Gastrocnemius medialis (tissue), 4 donors: ENCODE measurements at regions not wholly inside any gene's neighbourhood (a gene's known extent, or its start where the extent isn't known, plus 50 kb on each side); places are given as distances from the start of the nearest gene placed in this dataset.

Experiments used
- ATAC-seq, 2 donors: fragments of 150-250 bp; one replicate each; pipeline ENCODE4 v1.9.1; 2016
- DNase-seq, 2 donors: peaks; one replicate each; pipeline ENCODE4 v3.0.0-alpha.2; 2019
- H3K27ac ChIP-seq, 4 donors: fragments of 200-600 bp; sonication (generic); 1 replicate in 1 of 4; 2 replicates in 3 of 4; pipeline ENCODE4 v1.5.1; 2016 to 2018; ENCODE audit warnings: mild to moderate bottlenecking in 2 of 4, moderate library complexity in 1 of 4
- H3K27me3 ChIP-seq, 3 donors: fragments of 200-600 bp; sonication (generic) in 2 of 3; 1 replicate in 1 of 3; 2 replicates in 2 of 3; pipeline versions ENCODE4 v1.5.1 to v1.6.0; 2016 to 2019; ENCODE audit warnings: mild to moderate bottlenecking in 1 of 3, moderate library complexity in 1 of 3
- H3K36me3 ChIP-seq, 2 donors: fragments of 200-600 bp; sonication (generic) in 1 of 2; one replicate each; pipeline ENCODE4 v1.5.1; 2017 to 2018
- H3K4me1 ChIP-seq, 2 donors: fragments of 200-600 bp; sonication (generic) in 1 of 2; one replicate each; pipeline ENCODE4 v1.5.1; 2016 to 2017; ENCODE audit warnings: mild to moderate bottlenecking in 2 of 2
- H3K4me3 ChIP-seq, 4 donors: fragments of 200-600 bp; sonication (generic) in 3 of 4; 1 replicate in 1 of 4; 2 replicates in 3 of 4; pipeline ENCODE4 v1.5.1; 2016 to 2019; ENCODE audit warnings: mild to moderate bottlenecking in 2 of 4
- H3K9me3 ChIP-seq, 3 donors: fragments of 200-600 bp; sonication (generic) in 2 of 3; 1 replicate in 1 of 3; 2 replicates in 2 of 3; pipeline ENCODE4 v1.5.1; 2016 to 2019
- POLR2A ChIP-seq, 2 donors: fragments of 450-650 bp; IDR thresholded peaks; one replicate each; pipeline ENCODE4 v1.6.1; 2017; ENCODE audit warnings: antibody characterized with exemption in 2 of 2, mild to moderate bottlenecking in 2 of 2, moderate library complexity in 2 of 2
- in situ Hi-C, 4 donors: fragments of 200-750 bp; cut with MboI; loops; one replicate each; pipeline versions ENCODE4 v1.15.0 to v1.8.0; 2017; ENCODE audit warnings: low sequenced_read_pairs in 4 of 4
- intact Hi-C: fragments of 100-400 bp; cut with DNase I; formaldehyde crosslinking; loops from one replicate; pipeline ENCODE4 v1.15.1; 2023; ENCODE audit warnings: low total_unique reads
- TF ChIP-seq, protein P1 (sequence below), 5 experiments: fragments of 450-650 bp in 3 of 5; fragments of 200-600 bp in 2 of 5; sonication (generic) in 2 of 5; IDR thresholded peaks in 4 of 5; conservative IDR thresholded peaks in 1 of 5; 1 replicate in 4 of 5; 2 replicates in 1 of 5; pipeline ENCODE4 v1.5.1; 2016 to 2019; ENCODE audit warnings: antibody characterized with exemption in 5 of 5, mild to moderate bottlenecking in 3 of 5, moderate library complexity in 3 of 5

DNA sequence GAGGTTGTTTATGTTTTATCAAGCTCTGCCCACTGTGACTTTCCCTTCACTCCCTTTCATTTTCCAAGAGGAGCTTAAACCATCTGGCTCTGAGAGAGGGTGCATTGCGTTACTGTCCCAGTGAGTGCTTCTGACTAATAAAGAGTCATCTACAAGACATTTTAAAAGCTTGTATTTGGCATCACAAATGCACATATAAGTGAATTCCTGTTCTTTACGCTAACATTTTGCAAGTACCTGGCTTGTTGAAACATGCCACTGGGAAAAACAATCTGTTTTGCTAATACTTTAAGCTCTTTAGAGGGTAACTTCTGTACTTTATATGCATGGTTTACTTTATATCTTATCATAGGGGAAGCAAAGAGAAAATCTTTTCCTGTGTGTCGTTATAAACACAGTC lies 534.6 kb upstream of the POM121L12 start:
- TF ChIP-seq POLR2A (IDR thresholded peaks at IDR 0.05) = no peak
- TF ChIP-seq, protein P1, sequence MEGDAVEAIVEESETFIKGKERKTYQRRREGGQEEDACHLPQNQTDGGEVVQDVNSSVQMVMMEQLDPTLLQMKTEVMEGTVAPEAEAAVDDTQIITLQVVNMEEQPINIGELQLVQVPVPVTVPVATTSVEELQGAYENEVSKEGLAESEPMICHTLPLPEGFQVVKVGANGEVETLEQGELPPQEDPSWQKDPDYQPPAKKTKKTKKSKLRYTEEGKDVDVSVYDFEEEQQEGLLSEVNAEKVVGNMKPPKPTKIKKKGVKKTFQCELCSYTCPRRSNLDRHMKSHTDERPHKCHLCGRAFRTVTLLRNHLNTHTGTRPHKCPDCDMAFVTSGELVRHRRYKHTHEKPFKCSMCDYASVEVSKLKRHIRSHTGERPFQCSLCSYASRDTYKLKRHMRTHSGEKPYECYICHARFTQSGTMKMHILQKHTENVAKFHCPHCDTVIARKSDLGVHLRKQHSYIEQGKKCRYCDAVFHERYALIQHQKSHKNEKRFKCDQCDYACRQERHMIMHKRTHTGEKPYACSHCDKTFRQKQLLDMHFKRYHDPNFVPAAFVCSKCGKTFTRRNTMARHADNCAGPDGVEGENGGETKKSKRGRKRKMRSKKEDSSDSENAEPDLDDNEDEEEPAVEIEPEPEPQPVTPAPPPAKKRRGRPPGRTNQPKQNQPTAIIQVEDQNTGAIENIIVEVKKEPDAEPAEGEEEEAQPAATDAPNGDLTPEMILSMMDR (IDR thresholded peaks at IDR 0.05 in 4 of 5, conservative IDR thresholded peaks at IDR 0.05 in 1 of 5) = no peak
- Histone ChIP-seq H3K4me1 (no peaks in the 10 kb centered on the region), H3K27me3 (no peaks in the 10 kb centered on the region), H3K27ac (no peak overlapping the region), H3K36me3 (no peaks in the 10 kb centered on the region), H3K9me3 (no peaks in the 10 kb centered on the region), H3K4me3 (no peak overlapping the region)
- in situ Hi-C loops (no loop called here), intact Hi-C loops (no loop called here)
- ATAC-seq = no peak
- DNase-seq = no peak

- H3K27ac ChIP-seq = no peak overlapping the region
- no peaks in the 10 kb centered on the region for H3K4me1 ChIP-seq
- DNase-seq = no peak
- H3K27me3 ChIP-seq = no peaks in the 10 kb centered on the region
- intact Hi-C loops (no loop called here), in situ Hi-C loops (no loop called here)
- no peak overlapping the region for H3K4me3 ChIP-seq
- ATAC-seq = no peak
- H3K9me3 ChIP-seq = no peaks in the 10 kb centered on the region
- H3K36me3 ChIP-seq = no peaks in the 10 kb centered on the region
- TF ChIP-seq POLR2A (IDR thresholded peaks at IDR 0.05) = no peak
- TF ChIP-seq, protein P1 (IDR thresholded peaks at IDR 0.05 in 4 of 5, conservative IDR thresholded peaks at IDR 0.05 in 1 of 5) = no peak
These were observed 537.1 kb upstream of the POM121L12 start for GRCh38 chr7:52498366-52498765.

DNA sequence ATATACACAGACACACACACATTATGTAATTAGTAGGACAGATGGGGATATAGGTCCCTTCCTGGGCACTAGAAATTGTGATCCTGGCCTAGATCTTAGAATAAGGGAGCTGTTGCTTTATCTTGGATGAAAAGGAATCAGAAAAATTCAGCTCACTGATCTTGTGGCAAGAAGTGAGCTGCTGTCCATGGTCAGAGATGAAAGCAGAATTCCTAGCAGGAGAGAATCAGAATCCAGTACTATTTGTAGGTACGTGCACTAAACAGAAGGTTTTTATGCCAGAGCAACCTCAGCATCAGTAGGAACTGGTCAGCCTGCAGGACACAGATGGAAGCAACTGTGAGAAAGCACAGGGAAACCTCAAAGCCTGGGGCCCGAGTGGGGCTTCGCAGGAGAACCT lies 549.2 kb upstream of the POM121L12 start:
- ATAC-seq (no peak), DNase-seq (no peak)
- no peaks in the 10 kb centered on the region for H3K27me3 ChIP-seq
- no peak overlapping the region for H3K27ac ChIP-seq
- H3K9me3 ChIP-seq = no peaks in the 10 kb centered on the region
- no peak for TF ChIP-seq POLR2A (IDR thresholded peaks at IDR 0.05)
- TF ChIP-seq, protein P1 (IDR thresholded peaks at IDR 0.05 in 4 of 5, conservative IDR thresholded peaks at IDR 0.05 in 1 of 5) = no peak
- no peaks in the 10 kb centered on the region for H3K36me3 ChIP-seq
- no peaks in the 10 kb centered on the region for H3K4me1 ChIP-seq
- intact Hi-C loops (no loop called here), in situ Hi-C loops (no loop called here)
- no peak overlapping the region for H3K4me3 ChIP-seq

DNA sequence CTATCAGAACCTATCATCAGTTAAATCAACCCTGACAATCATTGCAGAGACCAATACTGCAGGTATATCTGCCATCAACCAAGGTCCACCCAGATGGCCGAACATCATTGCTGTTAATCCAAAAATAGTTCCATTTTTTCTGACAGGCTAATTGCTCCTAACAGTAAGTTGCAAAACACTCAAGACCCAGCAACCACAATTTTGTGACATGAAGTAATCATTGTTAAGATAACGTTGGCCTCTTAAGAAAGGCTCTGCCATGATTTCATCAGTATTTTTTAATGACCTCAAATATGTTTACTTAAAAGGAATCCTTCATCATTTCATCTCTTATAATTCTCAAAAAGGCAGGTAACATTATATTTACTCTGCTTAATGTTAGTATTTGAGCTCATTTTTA lies 553.4 kb upstream of the POM121L12 start:
- no peak overlapping the region for H3K4me3 ChIP-seq
- H3K4me1 ChIP-seq = no peaks in the 10 kb centered on the region
- no peaks in the 10 kb centered on the region for H3K36me3 ChIP-seq
- H3K27ac ChIP-seq = no peak overlapping the region
- no peak for TF ChIP-seq POLR2A (IDR thresholded peaks at IDR 0.05)
- TF ChIP-seq, protein P1 (IDR thresholded peaks at IDR 0.05 in 4 of 5, conservative IDR thresholded peaks at IDR 0.05 in 1 of 5) = no peak
- DNase-seq (no peak), ATAC-seq (no peak)
- in situ Hi-C loops (no loop called here), intact Hi-C loops (no loop called here)
- no peaks in the 10 kb centered on the region for H3K9me3 ChIP-seq
- no peaks in the 10 kb centered on the region for H3K27me3 ChIP-seq

- intact Hi-C loops (no loop called here), in situ Hi-C loops (no loop called here)
- no peaks in the 10 kb centered on the region for H3K36me3 ChIP-seq
- ATAC-seq = no peak
- no peak overlapping the region for H3K4me3 ChIP-seq
- TF ChIP-seq, protein P1 (IDR thresholded peaks at IDR 0.05 in 4 of 5, conservative IDR thresholded peaks at IDR 0.05 in 1 of 5) = no peak
- no peak for TF ChIP-seq POLR2A (IDR thresholded peaks at IDR 0.05)
- no peaks in the 10 kb centered on the region for H3K27me3 ChIP-seq
- no peaks in the 10 kb centered on the region for H3K9me3 ChIP-seq
- H3K4me1 ChIP-seq = no peaks in the 10 kb centered on the region
- DNase-seq = no peak
- no peak overlapping the region for H3K27ac ChIP-seq
These were observed 553.9 kb upstream of the POM121L12 start for GRCh38 chr7:52481571-52481970.
